Stomach (tissue), 4 donors: ENCODE measurements at regions not wholly inside any gene's neighbourhood (a gene's known extent, or its start where the extent isn't known, plus 50 kb on each side); places are given as distances from the start of the nearest gene placed in this dataset.

Experiments
- EP300 ChIP-seq: sonication (generic); formaldehyde crosslinking; IDR thresholded peaks from one replicate; pipeline ENCODE4 v1.6.1; 2017; ENCODE audit warnings: antibody characterized with exemption
- POLR2A ChIP-seq, 4 donors: fragments of 450-650 bp; IDR thresholded peaks; one replicate each; pipeline ENCODE4 v1.6.1; 2016; ENCODE audit warnings: antibody characterized with exemption in 4 of 4, control low read depth in 2 of 4, mild to moderate bottlenecking in 1 of 4, moderate library complexity in 1 of 4
- POLR2AphosphoS5 ChIP-seq, 3 donors: sonication (generic); formaldehyde crosslinking; IDR thresholded peaks; one replicate each; pipeline ENCODE4 v1.6.1; 2016; ENCODE audit warnings: antibody characterized with exemption in 3 of 3
- TF ChIP-seq, protein P1 (sequence below), 7 experiments: fragments of 450-650 bp in 4 of 7; fragments of 200-600 bp in 3 of 7; sonication (generic) in 3 of 7; IDR thresholded peaks; one replicate each; pipeline ENCODE4 v1.5.1; 2016 to 2019; ENCODE audit warnings: antibody characterized with exemption in 7 of 7, control low read depth in 2 of 7, mild to moderate bottlenecking in 1 of 7

DNA sequence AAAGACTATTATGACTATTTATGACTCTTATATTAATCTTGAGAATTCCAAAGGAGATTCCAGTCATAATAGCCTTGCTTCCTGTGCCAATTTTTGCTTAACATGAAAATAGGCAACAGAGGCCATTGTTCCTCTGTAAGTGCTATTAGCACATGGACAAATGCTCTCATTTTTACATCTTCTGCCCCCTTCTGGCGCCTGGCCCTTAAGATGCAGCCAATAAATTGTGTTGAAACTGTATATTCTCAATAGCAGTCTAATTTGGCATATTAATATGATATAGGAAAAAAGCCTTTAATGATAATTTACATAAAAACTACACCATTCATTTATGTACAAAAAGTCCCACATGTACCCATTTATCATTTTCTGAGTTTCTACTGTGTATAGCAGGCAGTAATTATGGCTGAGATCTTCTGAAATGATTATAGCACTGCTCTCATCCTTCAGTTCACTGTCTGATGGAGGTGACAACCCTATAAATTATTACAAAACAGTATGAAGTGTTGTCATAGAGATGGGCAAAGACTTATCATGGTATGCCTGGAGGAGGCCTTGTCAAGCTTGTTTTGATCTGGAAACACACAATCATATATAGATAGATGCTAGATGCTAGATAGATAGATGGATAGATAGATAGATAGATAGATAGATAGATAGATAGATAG lies 613.3 kb downstream of the TSN start:
- TF ChIP-seq POLR2A (IDR thresholded peaks at IDR 0.05), result no peak
- TF ChIP-seq, protein P1, sequence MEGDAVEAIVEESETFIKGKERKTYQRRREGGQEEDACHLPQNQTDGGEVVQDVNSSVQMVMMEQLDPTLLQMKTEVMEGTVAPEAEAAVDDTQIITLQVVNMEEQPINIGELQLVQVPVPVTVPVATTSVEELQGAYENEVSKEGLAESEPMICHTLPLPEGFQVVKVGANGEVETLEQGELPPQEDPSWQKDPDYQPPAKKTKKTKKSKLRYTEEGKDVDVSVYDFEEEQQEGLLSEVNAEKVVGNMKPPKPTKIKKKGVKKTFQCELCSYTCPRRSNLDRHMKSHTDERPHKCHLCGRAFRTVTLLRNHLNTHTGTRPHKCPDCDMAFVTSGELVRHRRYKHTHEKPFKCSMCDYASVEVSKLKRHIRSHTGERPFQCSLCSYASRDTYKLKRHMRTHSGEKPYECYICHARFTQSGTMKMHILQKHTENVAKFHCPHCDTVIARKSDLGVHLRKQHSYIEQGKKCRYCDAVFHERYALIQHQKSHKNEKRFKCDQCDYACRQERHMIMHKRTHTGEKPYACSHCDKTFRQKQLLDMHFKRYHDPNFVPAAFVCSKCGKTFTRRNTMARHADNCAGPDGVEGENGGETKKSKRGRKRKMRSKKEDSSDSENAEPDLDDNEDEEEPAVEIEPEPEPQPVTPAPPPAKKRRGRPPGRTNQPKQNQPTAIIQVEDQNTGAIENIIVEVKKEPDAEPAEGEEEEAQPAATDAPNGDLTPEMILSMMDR (IDR thresholded peaks at IDR 0.05), result no peak
- no peak for TF ChIP-seq EP300
- no peak for TF ChIP-seq POLR2AphosphoS5 (IDR thresholded peaks at IDR 0.05)
